Heart left ventricle (tissue), 16 donors: ENCODE measurements at regions not wholly inside any gene's neighbourhood (a gene's known extent, or its start where the extent isn't known, plus 50 kb on each side); places are given as distances from the start of the nearest gene placed in this dataset.
"Not testable (repeated sequence)": the region's sequence is repeated elsewhere in the genome, so short reads cannot be mapped to it uniquely, and the experiment has no call there.

Experiments
- ATAC-seq, 4 donors: fragments of 200-7000 bp; cut with Tn5 transposase; one replicate each; pipeline ENCODE4 v1.9.1; 2020 to 2022; ENCODE audit warnings: moderate library complexity in 4 of 4, mild to moderate bottlenecking in 3 of 4, moderate number of reproducible peaks in 1 of 4
- DNase-seq, 5 donors: peaks; one replicate each; pipeline ENCODE4 v3.0.0-alpha.2; 2020
- H3K27ac ChIP-seq, 12 donors: fragments of 200-600 bp; sonication (generic) in 4 of 12; one replicate each; pipeline versions ENCODE4 v1.5.0 to v1.8.0; 2016 to 2022; ENCODE audit warnings: mild to moderate bottlenecking in 2 of 12
- H3K27me3 ChIP-seq, 9 donors: fragments of 200-600 bp; sonication (generic) in 2 of 9; one replicate each; pipeline versions ENCODE4 v1.5.1 to v1.8.0; 2016 to 2022; ENCODE audit warnings: mild to moderate bottlenecking in 3 of 9
- H3K36me3 ChIP-seq, 9 donors: fragments of 200-600 bp; sonication (generic) in 2 of 9; one replicate each; pipeline versions ENCODE4 v1.5.0 to v1.8.0; 2018 to 2022; ENCODE audit warnings: mild to moderate bottlenecking in 2 of 9
- H3K4me1 ChIP-seq, 12 donors: fragments of 200-600 bp; sonication (generic) in 4 of 12; one replicate each; pipeline versions ENCODE4 v1.5.0 to v1.8.0; 2016 to 2022; ENCODE audit warnings: mild to moderate bottlenecking in 3 of 12
- H3K4me3 ChIP-seq, 12 donors: fragments of 200-600 bp; sonication (generic) in 4 of 12; one replicate each; pipeline versions ENCODE4 v1.5.0 to v1.8.0; 2017 to 2022; ENCODE audit warnings: mild to moderate bottlenecking in 9 of 12, moderate library complexity in 4 of 12
- H3K9me3 ChIP-seq, 12 donors: fragments of 200-600 bp; sonication (generic) in 4 of 12; one replicate each; pipeline versions ENCODE4 v1.5.0 to v1.8.0; 2016 to 2022; ENCODE audit warnings: mild to moderate bottlenecking in 1 of 12
- WGBS, 4 donors: extraction: QIAGEN DNeasy Blood & Tissue Kit in 2 of 4; methylation state at CpG; one replicate each; pipeline versions ENCODE4 v1.1.5 to v1.1.7; 2013 to 2018; 5-methylcytosine and 5-hydroxymethylcytosine counted together
- intact Hi-C, 10 donors: fragments of 100-400 bp; cut with DNase I; formaldehyde crosslinking; loops; one replicate each; pipeline versions ENCODE4 v1.11.1 to v1.14.2; 2022
- donor health status: ischemic (EF 13 %, LVEDD 7.1; RV severe dilation, severe dysfunction).
- donor health status: healthy with polysubstance abuse.
- donor health status: DM: no; HTN: yes; CAD: no.
- donor health status: DM: no; HTN: no; CAD: no.
- donor health status: ischemic (EF 25% LVEDD 6.9; RV normal size, moderate dysfunction).
- donor health status: ischemic (EF 25% LVEDD 5.7; RV mildly dilated, moderate dysfunction).
- donor health status: healthy.
- donor health status: DM: yes; HTN: yes; CAD: no.
- donor health status: ischemic (EF 35%, LVEDD 5.7; RV mildly dilated, moderate dysfunction).
- donor health status: nonischemic (EF 11% LVEDD 7.7; RV severe dilation, severe dysfunction).
- donor health status: DM: yes; HTN: yes; CAD: no.
- donor health status: PGD.
- donor health status: ischemic (EF 29% LVEDD 5.4; RV normal size, mild dysfunction).
- donor health status: nonischemic (EF 23%, LVEDD 6.1; RV moderate dilation, normal function).

DNA sequence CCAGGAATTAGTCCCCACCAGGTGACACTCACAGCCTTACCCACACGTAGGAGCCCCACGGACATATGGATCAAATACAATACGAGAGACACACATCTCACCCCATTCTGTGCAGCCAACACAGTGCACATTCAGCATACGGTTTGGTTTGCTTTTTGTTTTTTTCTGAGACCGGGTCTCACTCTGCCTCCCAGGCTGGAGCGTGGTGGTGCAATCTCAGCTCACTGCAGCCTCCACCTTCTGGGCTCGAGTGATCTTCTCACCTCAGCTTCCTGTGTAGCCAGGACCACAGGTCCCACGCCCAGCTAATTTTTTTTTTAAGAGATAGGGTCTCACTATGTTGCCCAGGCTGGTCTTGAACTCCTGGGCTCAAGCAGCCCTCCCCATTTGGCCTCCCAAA, 102.8 kb downstream of the POTEB start:
- H3K9me3 ChIP-seq, H3K27me3 ChIP-seq, H3K4me3 ChIP-seq, H3K27ac ChIP-seq, intact Hi-C loops, DNase-seq, ATAC-seq, H3K4me1 ChIP-seq, H3K36me3 ChIP-seq: not testable (repeated sequence)
- WGBS, 4 donors: no CpG with 5 or more reads among the region's 8 CpGs

DNA sequence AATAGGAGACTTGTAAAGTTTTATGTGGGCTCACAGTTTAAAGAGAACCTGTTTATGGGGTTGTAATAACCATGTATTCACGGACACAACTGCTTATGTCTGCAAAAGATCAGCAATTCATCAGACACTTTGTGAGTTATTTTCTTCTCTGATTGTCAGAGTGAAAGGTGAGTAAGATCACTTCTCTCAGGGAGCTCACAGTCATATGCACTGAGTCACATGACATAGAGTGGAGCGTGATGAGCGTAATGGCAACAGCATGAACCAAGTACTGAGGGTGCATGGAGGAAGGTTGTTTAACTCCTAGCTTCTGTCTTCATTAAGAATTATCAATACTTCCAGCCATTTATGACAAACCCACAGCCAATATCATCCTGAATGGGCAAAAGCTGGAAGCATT, 111.0 kb downstream of the POTEB start:
- DNase-seq, H3K27ac ChIP-seq, H3K4me3 ChIP-seq, H3K36me3 ChIP-seq, ATAC-seq, H3K4me1 ChIP-seq, H3K27me3 ChIP-seq, H3K9me3 ChIP-seq, intact Hi-C loops: not testable (repeated sequence)
- WGBS, 4 donors: no CpG with 5 or more reads among the region's 3 CpGs

DNA sequence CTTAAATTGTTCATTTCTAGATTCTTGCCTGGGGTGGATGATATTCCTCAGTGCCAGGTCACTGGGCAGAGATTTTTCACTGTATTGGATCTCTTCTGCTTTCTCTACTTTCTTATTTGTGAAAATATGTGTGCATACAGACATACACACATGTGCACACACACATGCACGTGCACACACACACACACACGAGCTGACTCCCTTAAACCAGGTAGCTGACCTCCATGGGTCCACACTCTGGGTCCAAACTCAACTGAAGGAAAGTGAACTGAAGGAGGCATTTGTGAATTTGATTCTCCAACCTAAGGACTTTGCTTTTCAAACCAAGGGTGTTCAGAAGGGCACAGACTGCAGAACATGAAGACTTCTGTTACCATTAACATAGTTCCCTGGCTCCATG, 113.8 kb downstream of the POTEB start:
- H3K4me3 ChIP-seq, H3K36me3 ChIP-seq, H3K27ac ChIP-seq, H3K27me3 ChIP-seq, DNase-seq, intact Hi-C loops, ATAC-seq, H3K9me3 ChIP-seq, H3K4me1 ChIP-seq: not testable (repeated sequence)
- WGBS, 4 donors: 19 to 28% (median 21%) methylated on average over 2 of the region's 2 CpGs

DNA sequence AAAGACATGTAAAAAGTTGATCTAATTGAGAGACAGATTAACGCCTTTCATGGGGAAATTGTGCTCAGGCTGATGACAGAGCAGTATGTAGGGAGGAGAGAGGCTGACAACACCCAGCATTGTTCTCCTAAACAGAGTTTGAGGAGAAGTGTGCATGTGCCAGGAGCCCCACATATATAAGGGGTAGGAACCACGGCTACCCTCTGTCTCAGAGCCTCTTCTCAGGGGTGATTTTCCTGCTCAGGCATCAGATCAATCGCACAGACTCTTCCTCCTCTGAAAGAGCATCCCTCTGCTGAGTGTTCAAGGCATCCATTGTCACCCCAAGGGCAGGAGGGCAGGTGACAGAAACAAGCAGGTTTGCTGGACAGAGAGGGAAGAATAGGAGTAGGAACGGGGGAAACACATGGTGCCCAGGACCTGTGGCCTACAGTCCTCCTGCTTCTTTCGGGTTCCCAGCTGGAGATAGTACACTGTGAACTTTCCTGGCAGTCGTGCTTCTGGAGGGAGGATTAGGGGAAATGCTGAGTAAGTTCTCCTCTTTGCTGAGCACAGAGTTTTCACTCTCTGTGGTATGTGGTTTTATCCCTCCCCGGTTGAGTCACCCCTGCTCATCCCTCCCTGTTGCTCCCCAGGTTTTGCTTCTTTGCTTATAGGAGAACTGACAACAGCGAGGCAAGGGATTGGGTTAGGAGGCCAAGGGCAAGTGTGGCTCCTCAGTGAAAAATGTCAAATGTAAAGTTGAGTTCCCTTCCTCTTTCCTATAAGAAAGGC, 117.1 kb downstream of the POTEB start:
- H3K4me1 ChIP-seq, H3K27ac ChIP-seq, H3K36me3 ChIP-seq, H3K27me3 ChIP-seq, intact Hi-C loops, H3K4me3 ChIP-seq, H3K9me3 ChIP-seq: not testable (repeated sequence)
- peak in 3 of 4 donors; percentile 24 to 53 (median 37) for ATAC-seq
- peak in 1 of 5 donors; percentile 10 for DNase-seq
- 35 to 42% (median 36%) methylated on average over 3 of the region's 8 CpGs; no CpG with 5 or more reads in 1 of the 4 donors for WGBS, 4 donors

DNA sequence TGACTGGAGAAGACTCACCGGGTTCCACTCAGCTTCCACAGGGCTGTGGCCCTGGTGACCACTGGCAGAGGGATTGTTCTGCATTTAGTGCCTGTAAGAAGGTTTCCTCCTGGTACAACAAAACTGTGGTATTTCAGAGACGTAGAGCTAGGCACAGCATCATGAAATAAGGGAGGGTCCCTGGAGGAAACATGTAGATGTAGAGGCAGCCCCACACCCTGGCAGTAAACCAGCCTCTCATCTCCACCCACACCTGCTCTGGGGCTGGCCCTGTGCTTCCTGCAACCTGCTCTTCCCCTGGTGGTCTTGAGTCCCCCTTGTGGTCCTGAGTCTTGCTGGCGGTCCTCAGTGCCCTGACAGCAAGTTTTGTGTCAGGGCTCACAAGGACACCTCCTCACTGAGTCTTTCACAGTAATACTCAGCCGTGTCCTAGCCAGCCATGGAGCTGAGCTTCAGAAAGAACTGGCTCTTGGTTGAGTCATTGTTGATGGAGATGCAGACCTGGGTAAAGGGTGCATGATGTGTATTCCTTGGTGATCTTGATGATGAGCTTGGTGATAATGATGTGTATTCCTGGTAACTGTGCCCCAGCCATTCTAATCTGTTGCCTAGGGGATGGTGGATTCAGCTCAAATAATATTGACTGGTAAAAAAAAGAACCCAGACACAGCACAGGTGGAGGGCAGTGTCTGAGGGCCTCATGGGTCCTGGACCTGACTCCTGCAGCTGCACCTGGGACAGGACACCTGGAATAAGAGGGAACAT, 118.0 kb downstream of the POTEB start:
- H3K27ac ChIP-seq, H3K4me1 ChIP-seq, H3K9me3 ChIP-seq, H3K36me3 ChIP-seq, H3K4me3 ChIP-seq, H3K27me3 ChIP-seq, DNase-seq, intact Hi-C loops, ATAC-seq: not testable (repeated sequence)
- 29 to 36% methylated on average over 1 to 2 of the region's 4 CpGs; no CpG with 5 or more reads in 2 of the 4 donors for WGBS, 4 donors

DNA sequence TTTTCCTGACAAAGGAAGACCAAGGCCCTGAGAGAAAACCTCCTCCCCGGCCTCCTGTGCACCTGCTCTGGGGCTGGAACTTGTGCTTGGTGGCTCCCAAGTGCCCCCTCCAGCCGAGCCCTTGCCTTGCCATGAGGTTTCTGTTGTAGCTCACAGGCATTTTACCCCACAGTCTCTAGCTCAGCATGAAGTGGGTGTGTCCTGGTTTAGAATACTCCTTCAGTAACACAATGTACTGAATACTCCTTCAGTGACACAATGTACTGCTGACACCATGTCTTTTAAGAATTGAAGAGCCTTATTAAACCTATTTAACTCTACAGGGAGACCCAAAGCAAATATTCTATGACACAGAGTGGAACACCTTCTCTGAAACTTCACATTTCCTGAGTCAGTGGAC, 123.7 kb downstream of the POTEB start:
- H3K4me1 ChIP-seq, ATAC-seq, DNase-seq, H3K4me3 ChIP-seq, H3K36me3 ChIP-seq, H3K27ac ChIP-seq, H3K27me3 ChIP-seq, H3K9me3 ChIP-seq, intact Hi-C loops: not testable (repeated sequence)
- no CpG with 5 or more reads among the region's 2 CpGs for WGBS, 4 donors

DNA sequence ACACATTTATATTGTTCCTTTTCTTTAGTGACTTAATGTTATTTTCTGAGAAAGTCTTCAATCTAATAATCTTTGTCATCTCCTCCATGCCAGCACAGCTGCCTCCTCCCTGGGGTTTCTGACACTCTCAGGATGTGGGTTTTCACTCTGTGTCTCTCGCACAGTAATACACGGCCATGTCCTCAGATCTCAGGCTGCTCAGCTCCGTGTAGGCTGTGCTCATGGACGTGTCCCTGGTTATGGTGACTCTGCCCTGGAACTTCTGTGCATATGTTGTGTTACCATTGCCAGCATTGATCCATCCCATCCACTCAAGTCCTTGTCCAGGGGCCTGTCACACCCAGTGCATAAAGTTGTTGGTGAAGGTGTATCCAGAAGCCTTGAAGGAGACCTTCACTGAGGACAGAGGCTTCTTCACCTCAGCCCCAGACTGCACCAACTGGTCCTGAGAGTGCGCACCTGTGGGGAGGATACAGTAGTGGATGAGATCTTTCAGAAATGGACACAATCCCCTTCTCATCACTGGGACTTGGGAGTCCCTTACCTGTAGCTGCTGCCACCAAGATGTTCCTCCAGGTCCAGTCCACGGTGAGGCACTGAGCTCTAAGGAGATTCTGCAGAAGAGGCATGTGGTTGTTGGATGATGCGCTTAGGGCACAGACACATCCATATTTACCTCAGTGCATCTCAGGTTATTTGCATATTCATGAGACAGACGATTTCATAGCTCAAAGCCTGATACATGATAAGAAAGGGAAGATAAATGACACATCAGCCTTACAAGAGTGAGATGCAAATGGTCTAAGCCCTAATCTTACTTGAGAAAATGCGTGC, 125.2 kb downstream of the POTEB start:
- DNase-seq, H3K4me3 ChIP-seq, H3K9me3 ChIP-seq, intact Hi-C loops, H3K27me3 ChIP-seq, ATAC-seq, H3K36me3 ChIP-seq, H3K27ac ChIP-seq, H3K4me1 ChIP-seq: not testable (repeated sequence)
- WGBS, 4 donors: 46 to 56% (median 52%) methylated on average over 3 to 4 of the region's 9 CpGs; no CpG with 5 or more reads in 1 of the 4 donors

DNA sequence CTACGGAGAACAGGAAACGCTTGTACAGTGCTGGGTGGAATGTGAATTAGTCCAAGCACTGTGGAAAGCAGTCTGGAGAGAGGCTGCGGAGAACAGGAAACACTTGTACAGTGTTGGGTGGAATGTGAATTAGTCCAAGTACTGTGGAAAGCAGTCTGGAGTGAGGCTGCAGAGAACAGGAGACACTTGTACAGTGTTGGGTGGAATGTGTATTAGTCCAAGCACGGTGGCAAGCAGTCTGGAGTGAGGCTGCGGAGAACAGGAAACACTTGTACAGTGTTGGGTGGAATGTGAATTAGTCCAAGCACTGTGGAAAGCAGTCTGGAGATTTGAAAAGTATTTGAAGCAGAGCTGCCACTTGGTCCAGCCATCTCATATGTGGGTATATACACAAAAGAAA, 128.4 kb downstream of the POTEB start:
- H3K27ac ChIP-seq, H3K4me3 ChIP-seq, H3K4me1 ChIP-seq, ATAC-seq, H3K27me3 ChIP-seq, H3K36me3 ChIP-seq, DNase-seq, H3K9me3 ChIP-seq, intact Hi-C loops: not testable (repeated sequence)
- WGBS, 4 donors: 64 to 71% (median 65%) methylated on average over 2 to 3 of the region's 5 CpGs; no CpG with 5 or more reads in 1 of the 4 donors

DNA sequence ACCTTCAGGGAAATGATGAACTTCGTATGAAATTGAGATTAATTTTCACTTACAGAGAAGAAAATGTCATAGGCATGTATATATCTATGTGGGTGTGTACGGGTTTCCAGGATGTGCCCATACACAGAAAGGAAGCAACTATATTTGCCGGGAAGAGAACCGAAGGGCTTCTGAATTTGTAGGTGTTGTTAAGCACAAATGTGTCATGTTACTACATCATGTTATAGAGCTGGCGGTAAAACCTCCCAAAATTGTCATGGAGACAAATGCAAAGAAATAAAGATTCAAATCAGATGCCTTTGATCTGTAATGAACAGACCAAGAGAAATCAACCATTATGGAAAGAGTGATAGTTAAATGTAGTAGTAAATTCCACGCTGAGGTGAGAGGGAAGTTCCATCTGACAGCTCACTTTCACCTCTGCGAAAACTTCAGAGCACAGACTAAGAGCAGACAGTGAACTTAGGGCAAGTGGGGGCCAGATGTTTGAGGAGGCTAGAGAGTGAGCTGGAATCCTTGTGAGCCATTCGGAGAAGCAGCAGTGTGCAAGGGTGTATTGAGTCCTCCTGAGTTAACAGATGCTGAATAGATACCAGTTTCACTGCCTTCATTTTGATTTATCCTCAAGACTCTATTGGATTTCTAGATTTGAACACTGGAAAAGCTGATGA, 133.2 kb downstream of the POTEB start:
- ATAC-seq, DNase-seq, H3K4me1 ChIP-seq, H3K27me3 ChIP-seq, H3K27ac ChIP-seq, intact Hi-C loops, H3K36me3 ChIP-seq, H3K4me3 ChIP-seq, H3K9me3 ChIP-seq: not testable (repeated sequence)
- WGBS, 4 donors: 68 to 78% (median 71%) methylated on average over 4 to 5 of the region's 8 CpGs; no CpG with 5 or more reads in 1 of the 4 donors

DNA sequence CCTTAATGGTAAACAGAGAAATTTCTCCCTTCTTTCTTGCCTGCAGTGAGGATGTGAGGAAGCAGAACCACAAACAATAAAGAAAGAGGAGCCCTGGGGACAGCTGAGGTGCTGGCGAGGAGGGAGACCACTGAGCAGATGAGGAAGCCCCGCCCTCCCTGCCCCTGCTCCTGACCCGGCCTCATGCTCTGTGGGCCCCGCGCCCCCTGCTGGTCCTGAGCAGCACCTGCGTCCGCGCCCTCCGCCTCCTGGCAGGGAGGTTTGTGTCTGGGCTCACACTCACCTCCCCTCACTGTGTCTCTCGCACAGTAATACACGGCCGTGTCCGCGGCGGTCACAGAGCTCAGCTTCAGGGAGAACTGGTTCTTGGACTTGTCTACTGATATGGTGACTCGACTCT, 135.5 kb downstream of the POTEB start:
- H3K9me3 ChIP-seq, intact Hi-C loops, H3K27me3 ChIP-seq, H3K4me1 ChIP-seq, ATAC-seq, H3K27ac ChIP-seq, H3K4me3 ChIP-seq, DNase-seq, H3K36me3 ChIP-seq: not testable (repeated sequence)
- 87 to 91% (median 90%) methylated on average over 7 to 8 of the region's 16 CpGs; no CpG with 5 or more reads in 1 of the 4 donors for WGBS, 4 donors
